ENCODE measurements at regions not wholly inside any gene's neighbourhood (a gene's known extent, or its start where the extent isn't known, plus 50 kb on each side); places are given as distances from the start of the nearest gene placed in this dataset.
"Not testable (repeated sequence)": the region's sequence is repeated elsewhere in the genome, so short reads cannot be mapped to it uniquely, and the experiment has no call there.

DNA sequence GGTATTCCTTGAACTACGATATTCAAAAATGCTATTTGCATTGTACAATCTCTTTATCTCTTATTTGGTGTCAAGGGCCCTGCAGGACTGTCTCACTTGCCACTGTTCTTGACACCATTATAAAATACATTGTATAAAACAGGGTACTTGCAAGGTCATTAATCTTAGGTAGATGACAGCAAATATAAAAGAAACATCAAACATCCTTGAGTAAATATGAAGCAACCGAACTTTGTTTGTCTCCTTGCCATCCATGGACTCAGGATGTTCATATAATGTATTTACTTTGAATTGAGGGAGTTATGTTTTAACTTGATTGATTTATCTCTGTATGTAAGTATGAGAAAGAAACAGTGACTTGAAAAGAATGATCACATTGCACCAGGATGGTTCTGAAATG is 87.3 kb downstream of the UGT2B4 start:
- Histone ChIP-seq H3K4me3 (no peak overlapping the region), H3K36me3 (ENCODE audit: control insufficient read depth in 4 of 4, insufficient read depth in 4 of 4, low read length in 4 of 4) (no peaks in the 10 kb centered on the region), H3K4me1 (ENCODE audit: control insufficient read depth in 5 of 5, insufficient read depth in 5 of 5, low read length in 5 of 5) (no peaks in the 10 kb centered on the region), H3K9ac (ENCODE audit: insufficient read depth in 1 of 2, low read length in 2 of 2) (no peak overlapping the region), H3K27ac (ENCODE audit: low read depth in 1 of 2, low read length in 1 of 2) (no peak overlapping the region), H3K9me3 (ENCODE audit: control insufficient read depth in 4 of 4, insufficient read depth in 3 of 4, low read length in 3 of 4) (no peaks in the 10 kb centered on the region), H3K27me3 (ENCODE audit: control insufficient read depth in 3 of 3, insufficient read depth in 3 of 3, low read length in 2 of 3) (no peaks in the 10 kb centered on the region)
- TF ChIP-seq, protein P1, sequence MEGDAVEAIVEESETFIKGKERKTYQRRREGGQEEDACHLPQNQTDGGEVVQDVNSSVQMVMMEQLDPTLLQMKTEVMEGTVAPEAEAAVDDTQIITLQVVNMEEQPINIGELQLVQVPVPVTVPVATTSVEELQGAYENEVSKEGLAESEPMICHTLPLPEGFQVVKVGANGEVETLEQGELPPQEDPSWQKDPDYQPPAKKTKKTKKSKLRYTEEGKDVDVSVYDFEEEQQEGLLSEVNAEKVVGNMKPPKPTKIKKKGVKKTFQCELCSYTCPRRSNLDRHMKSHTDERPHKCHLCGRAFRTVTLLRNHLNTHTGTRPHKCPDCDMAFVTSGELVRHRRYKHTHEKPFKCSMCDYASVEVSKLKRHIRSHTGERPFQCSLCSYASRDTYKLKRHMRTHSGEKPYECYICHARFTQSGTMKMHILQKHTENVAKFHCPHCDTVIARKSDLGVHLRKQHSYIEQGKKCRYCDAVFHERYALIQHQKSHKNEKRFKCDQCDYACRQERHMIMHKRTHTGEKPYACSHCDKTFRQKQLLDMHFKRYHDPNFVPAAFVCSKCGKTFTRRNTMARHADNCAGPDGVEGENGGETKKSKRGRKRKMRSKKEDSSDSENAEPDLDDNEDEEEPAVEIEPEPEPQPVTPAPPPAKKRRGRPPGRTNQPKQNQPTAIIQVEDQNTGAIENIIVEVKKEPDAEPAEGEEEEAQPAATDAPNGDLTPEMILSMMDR (IDR thresholded peaks at IDR 0.05; ENCODE audit: control extremely low read depth, extremely low read depth), result no peak
- DNase-seq, result no peak
- no peak for ATAC-seq (ENCODE audit: insufficient read depth, low FRiP score)
- WGBS, 2 donors, result 67 to 83% methylated on average over 2 of the region's 2 CpGs

DNA sequence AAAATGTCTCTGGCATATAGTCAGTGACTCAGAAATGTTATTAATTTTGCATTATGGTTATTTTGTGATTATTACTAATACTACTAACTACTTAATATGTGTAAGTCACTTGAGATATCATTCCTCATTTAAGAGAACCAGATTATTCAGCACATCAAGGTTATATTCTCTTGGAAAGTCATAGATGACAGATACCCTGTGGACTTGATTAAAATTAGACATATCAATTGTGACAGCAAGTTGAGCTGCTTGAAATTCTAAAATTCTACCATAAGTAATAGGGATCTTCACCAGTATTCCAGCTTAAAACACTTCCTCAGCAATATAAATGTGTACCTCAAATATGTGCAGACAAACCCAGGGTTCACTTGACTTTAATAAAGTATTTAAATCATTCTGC is 83.7 kb downstream of the UGT2B4 start:
- not testable (repeated sequence) for H3K36me3 ChIP-seq (ENCODE audit: control insufficient read depth in 4 of 4, insufficient read depth in 4 of 4, low read length in 4 of 4); ATAC-seq (ENCODE audit: insufficient read depth, low FRiP score); H3K27ac ChIP-seq (ENCODE audit: low read depth in 1 of 2, low read length in 1 of 2); H3K4me3 ChIP-seq; H3K4me1 ChIP-seq (ENCODE audit: control insufficient read depth in 5 of 5, insufficient read depth in 5 of 5, low read length in 5 of 5); H3K9me3 ChIP-seq (ENCODE audit: control insufficient read depth in 4 of 4, insufficient read depth in 3 of 4, low read length in 3 of 4); H3K9ac ChIP-seq (ENCODE audit: insufficient read depth in 1 of 2, low read length in 2 of 2); DNase-seq; H3K27me3 ChIP-seq (ENCODE audit: control insufficient read depth in 3 of 3, insufficient read depth in 3 of 3, low read length in 2 of 3)

DNA sequence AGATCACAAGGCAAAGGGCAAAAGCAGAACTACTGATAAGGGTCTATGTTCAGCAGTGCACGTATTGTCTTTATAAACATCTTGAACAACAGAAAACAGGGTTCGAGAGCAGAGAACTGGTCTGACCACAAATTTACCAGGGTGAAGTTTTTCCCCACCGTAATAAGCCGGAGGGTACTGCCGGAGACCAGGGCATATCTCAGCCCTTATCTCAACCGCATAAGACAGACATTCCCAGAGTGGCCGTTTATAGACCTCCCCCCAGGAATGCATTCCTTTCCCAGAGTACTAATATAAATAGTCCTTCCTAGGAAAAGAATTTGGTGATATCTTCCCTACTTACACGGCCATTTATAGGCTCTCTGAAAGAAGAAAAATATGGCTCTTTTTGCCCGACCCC is 71.0 kb downstream of the UGT2B4 start:
- H3K9me3 ChIP-seq (ENCODE audit: control insufficient read depth in 4 of 4, insufficient read depth in 3 of 4, low read length in 3 of 4); H3K27ac ChIP-seq (ENCODE audit: low read depth in 1 of 2, low read length in 1 of 2); H3K27me3 ChIP-seq (ENCODE audit: control insufficient read depth in 3 of 3, insufficient read depth in 3 of 3, low read length in 2 of 3); DNase-seq; H3K36me3 ChIP-seq (ENCODE audit: control insufficient read depth in 4 of 4, insufficient read depth in 4 of 4, low read length in 4 of 4); H3K9ac ChIP-seq (ENCODE audit: insufficient read depth in 1 of 2, low read length in 2 of 2); H3K4me1 ChIP-seq (ENCODE audit: control insufficient read depth in 5 of 5, insufficient read depth in 5 of 5, low read length in 5 of 5); ATAC-seq (ENCODE audit: insufficient read depth, low FRiP score); H3K4me3 ChIP-seq: not testable (repeated sequence)
- 87 to 89% methylated on average over 9 of the region's 9 CpGs for WGBS, 2 donors

Data from lung (tissue), 11 donors.